ENCODE measurements at regions not wholly inside any gene's neighbourhood (a gene's known extent, or its start where the extent isn't known, plus 50 kb on each side); places are given as distances from the start of the nearest gene placed in this dataset.

GRCh38 chr6:121823437-121823851, 388.0 kb downstream of the GJA1 start (continued):
- TF ChIP-seq EGR1 (IDR thresholded peaks at IDR 0.05; ENCODE audit: low read depth in 2 of 2): no peak
- no peak for TF ChIP-seq JUND (IDR thresholded peaks at IDR 0.05)
- no peak for TF ChIP-seq MAX (IDR thresholded peaks at IDR 0.05)

DNA sequence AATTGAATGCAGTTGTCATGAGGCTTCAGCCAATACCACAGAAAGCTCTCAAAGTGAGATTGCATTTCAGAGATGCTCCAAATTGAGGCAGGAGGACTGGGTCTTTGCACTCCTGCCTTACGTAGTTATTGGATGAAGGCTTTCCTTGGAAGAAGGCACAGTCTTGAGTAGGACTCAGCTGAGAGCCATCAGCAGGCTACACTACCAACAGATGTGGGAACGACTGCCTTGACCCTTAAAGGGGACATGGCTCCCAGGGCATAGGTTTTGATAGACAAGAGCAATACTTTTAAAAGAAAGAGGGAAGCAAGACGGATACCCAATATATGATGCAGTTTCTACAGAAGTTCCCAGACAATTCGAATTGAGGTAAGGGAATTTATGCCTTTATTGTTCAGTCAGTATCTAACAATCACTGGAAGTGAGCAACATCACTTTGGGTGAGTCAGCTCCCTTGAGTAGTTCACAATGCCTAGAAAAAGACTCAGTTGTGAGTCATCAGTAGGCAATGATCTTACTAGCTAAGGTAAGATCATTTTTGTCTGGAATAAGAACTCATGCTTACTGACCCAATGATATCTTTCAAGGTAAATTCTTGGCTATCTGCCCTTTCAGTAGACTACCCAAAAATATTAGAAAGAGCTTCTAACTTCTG, 390.8 kb downstream of the GJA1 start:
- no peak for DNase-seq (ENCODE audit: low spot score)
- Histone ChIP-seq H3K4me1 (ENCODE audit: control insufficient read depth in 4 of 4, insufficient read depth in 4 of 4, low read length in 3 of 4) (no peaks in the 10 kb centered on the region), H3K27ac (ENCODE audit: low read depth in 1 of 2, low read length in 2 of 2) (no peak overlapping the region), H3K4me3 (ENCODE audit: low read depth in 1 of 3, low read length in 3 of 3) (no peak overlapping the region), H3K9ac (ENCODE audit: low read depth in 1 of 2, low read length in 2 of 2) (no peak overlapping the region), H3K9me3 (ENCODE audit: control insufficient read depth in 4 of 4, low read length in 3 of 4) (no peaks in the 10 kb centered on the region), H3K27me3 (ENCODE audit: control insufficient read depth in 4 of 4, insufficient read depth in 4 of 4, low read length in 3 of 4) (no peaks in the 10 kb centered on the region), H3K36me3 (ENCODE audit: control insufficient read depth in 4 of 4, insufficient read depth in 3 of 4, low read depth in 1 of 4, low read length in 3 of 4) (no peaks in the 10 kb centered on the region)
- 62% methylated on average over 4 of the region's 4 CpGs for WGBS
- no peak for TF ChIP-seq FOXA1 (IDR thresholded peaks at IDR 0.05)
- no peak for TF ChIP-seq FOXA2 (IDR thresholded peaks at IDR 0.05)
- TF ChIP-seq NR2F2 (IDR thresholded peaks at IDR 0.05): no peak
- TF ChIP-seq, protein P1, sequence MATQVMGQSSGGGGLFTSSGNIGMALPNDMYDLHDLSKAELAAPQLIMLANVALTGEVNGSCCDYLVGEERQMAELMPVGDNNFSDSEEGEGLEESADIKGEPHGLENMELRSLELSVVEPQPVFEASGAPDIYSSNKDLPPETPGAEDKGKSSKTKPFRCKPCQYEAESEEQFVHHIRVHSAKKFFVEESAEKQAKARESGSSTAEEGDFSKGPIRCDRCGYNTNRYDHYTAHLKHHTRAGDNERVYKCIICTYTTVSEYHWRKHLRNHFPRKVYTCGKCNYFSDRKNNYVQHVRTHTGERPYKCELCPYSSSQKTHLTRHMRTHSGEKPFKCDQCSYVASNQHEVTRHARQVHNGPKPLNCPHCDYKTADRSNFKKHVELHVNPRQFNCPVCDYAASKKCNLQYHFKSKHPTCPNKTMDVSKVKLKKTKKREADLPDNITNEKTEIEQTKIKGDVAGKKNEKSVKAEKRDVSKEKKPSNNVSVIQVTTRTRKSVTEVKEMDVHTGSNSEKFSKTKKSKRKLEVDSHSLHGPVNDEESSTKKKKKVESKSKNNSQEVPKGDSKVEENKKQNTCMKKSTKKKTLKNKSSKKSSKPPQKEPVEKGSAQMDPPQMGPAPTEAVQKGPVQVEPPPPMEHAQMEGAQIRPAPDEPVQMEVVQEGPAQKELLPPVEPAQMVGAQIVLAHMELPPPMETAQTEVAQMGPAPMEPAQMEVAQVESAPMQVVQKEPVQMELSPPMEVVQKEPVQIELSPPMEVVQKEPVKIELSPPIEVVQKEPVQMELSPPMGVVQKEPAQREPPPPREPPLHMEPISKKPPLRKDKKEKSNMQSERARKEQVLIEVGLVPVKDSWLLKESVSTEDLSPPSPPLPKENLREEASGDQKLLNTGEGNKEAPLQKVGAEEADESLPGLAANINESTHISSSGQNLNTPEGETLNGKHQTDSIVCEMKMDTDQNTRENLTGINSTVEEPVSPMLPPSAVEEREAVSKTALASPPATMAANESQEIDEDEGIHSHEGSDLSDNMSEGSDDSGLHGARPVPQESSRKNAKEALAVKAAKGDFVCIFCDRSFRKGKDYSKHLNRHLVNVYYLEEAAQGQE (IDR thresholded peaks at IDR 0.05): no peak
- no peak for TF ChIP-seq JUND (IDR thresholded peaks at IDR 0.05)
- TF ChIP-seq, protein P2, sequence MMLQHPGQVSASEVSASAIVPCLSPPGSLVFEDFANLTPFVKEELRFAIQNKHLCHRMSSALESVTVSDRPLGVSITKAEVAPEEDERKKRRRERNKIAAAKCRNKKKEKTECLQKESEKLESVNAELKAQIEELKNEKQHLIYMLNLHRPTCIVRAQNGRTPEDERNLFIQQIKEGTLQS (IDR thresholded peaks at IDR 0.05): no peak
- TF ChIP-seq SP1 (IDR thresholded peaks at IDR 0.05): no peak
- TF ChIP-seq HNF4G (IDR thresholded peaks at IDR 0.05): no peak
- TF ChIP-seq MAX (IDR thresholded peaks at IDR 0.05): no peak
- TF ChIP-seq GABPA (IDR thresholded peaks at IDR 0.05 in 1 of 2, conservative IDR thresholded peaks at IDR 0.05 in 1 of 2): no peak

DNA sequence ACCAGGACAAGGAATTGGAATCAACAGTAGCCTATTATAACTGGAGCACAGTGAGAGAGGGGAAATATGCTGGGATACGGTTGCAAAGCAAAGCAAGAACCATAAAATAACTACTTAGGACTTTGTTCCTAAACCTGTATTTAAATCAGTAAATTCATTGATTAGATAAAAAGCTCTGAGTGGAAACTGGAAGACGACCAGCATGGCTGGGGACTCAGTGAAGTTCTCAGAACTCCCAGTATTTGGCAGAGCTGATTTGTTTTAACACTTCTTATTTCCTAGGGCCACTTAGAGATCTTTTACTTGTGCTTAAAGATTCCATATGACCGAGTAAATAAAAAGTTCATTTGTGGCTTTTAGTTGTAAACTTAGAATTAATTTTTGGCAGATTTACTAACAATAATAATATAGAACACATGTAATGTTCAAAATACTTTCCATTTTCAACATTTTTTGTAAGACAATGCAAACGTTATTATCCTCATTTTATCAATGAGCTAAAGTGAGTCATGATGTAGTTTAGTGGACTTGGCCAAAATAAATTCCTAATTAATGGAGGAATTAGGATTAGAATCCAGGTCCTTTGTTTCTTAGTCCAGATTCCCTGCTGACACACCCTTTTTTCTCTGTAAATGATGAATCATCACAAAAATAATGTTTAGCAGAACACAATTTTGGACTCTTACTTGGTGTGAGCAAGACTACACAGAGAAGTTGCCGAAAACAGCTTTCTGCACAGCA, 392.9 kb downstream of the GJA1 start:
- WGBS: 60% methylated on average over 5 of the region's 5 CpGs
- no peak for TF ChIP-seq CTCF (IDR thresholded peaks at IDR 0.05; ENCODE audit: low read depth, low read length, missing input control)
- TF ChIP-seq JUND (IDR thresholded peaks at IDR 0.05): no peak
- no peak for TF ChIP-seq ZBTB33 (IDR thresholded peaks at IDR 0.05)
- TF ChIP-seq HNF4A (conservative IDR thresholded peaks at IDR 0.05): no peak
- no peak for TF ChIP-seq FOXA2 (IDR thresholded peaks at IDR 0.05)
- no peak for TF ChIP-seq RAD21 (IDR thresholded peaks at IDR 0.05)
- TF ChIP-seq TAF1 (conservative IDR thresholded peaks at IDR 0.05): no peak
- TF ChIP-seq EGR1 (IDR thresholded peaks at IDR 0.05; ENCODE audit: low read depth in 2 of 2): no peak
- TF ChIP-seq GABPA (IDR thresholded peaks at IDR 0.05 in 1 of 2, conservative IDR thresholded peaks at IDR 0.05 in 1 of 2): no peak
- H3K4me1 ChIP-seq (ENCODE audit: control insufficient read depth in 4 of 4, insufficient read depth in 4 of 4, low read length in 3 of 4): no peaks in the 10 kb centered on the region

More for the DNA sequence above, 392.9 kb downstream of the GJA1 start:
- Histone ChIP-seq H3K9ac (ENCODE audit: low read depth in 1 of 2, low read length in 2 of 2) (no peak overlapping the region), H3K9me3 (ENCODE audit: control insufficient read depth in 4 of 4, low read length in 3 of 4) (no peaks in the 10 kb centered on the region), H3K4me3 (ENCODE audit: low read depth in 1 of 3, low read length in 3 of 3) (no peak overlapping the region), H3K36me3 (ENCODE audit: control insufficient read depth in 4 of 4, insufficient read depth in 3 of 4, low read depth in 1 of 4, low read length in 3 of 4) (no peaks in the 10 kb centered on the region), H3K27me3 (ENCODE audit: control insufficient read depth in 4 of 4, insufficient read depth in 4 of 4, low read length in 3 of 4) (no peaks in the 10 kb centered on the region), H3K27ac (ENCODE audit: low read depth in 1 of 2, low read length in 2 of 2) (no peak overlapping the region)
- DNase-seq (ENCODE audit: low spot score): no peak

All from liver (tissue), 8 donors.